ENCODE measurements at regions not wholly inside any gene's neighbourhood (a gene's known extent, or its start where the extent isn't known, plus 50 kb on each side); places are given as distances from the start of the nearest gene placed in this dataset.

GRCh38 chr2:221255862-221256261, 316.2 kb downstream of the EPHA4 start:
- Histone ChIP-seq H4K5ac (ENCODE audit: insufficient read length, low read depth, low read length) (no peak overlapping the region), H2BK20ac (ENCODE audit: low read depth, low read length, poor library complexity, severe bottlenecking) (no peak overlapping the region), H3K18ac (ENCODE audit: insufficient read length, low read depth, low read length) (no peak overlapping the region), H3K9me3 (ENCODE audit: control insufficient read depth, low read depth, low read length) (no peaks in the 10 kb centered on the region), H3K4ac (ENCODE audit: low read depth, low read length) (no peak overlapping the region), H4K91ac (ENCODE audit: insufficient read length, low read depth, low read length) (no peak overlapping the region), H2BK15ac (ENCODE audit: low read depth, low read length) (no peak overlapping the region), H4K20me1 (ENCODE audit: control insufficient read depth, insufficient read depth, insufficient read length) (no peaks in the 10 kb centered on the region), H3K4me1 (ENCODE audit: insufficient read depth, low read length) (no peaks in the 10 kb centered on the region), H2AFZ (ENCODE audit: low read length) (no peak overlapping the region), H3K79me1 (ENCODE audit: insufficient read depth, low read depth, low read length, poor library complexity, severe bottlenecking) (no peaks in the 10 kb centered on the region), H3K23ac (ENCODE audit: insufficient read length, low read depth, low read length) (no peak overlapping the region), H3T11ph (ENCODE audit: low read length) (no peak overlapping the region), H3K23me2 (ENCODE audit: insufficient read length, low read depth, low read length, poor library complexity, severe bottlenecking) (no peaks in the 10 kb centered on the region), H2BK120ac (ENCODE audit: low read depth, low read length, poor library complexity, severe bottlenecking) (no peak overlapping the region), H3K56ac (ENCODE audit: insufficient read length, low read depth, low read length) (no peak overlapping the region), H3K27me3 (ENCODE audit: insufficient read depth, low read length) (no peaks in the 10 kb centered on the region), H3K4me2 (ENCODE audit: insufficient read depth, insufficient read length, low read length) (no peak overlapping the region), H4K8ac (replicated peaks; ENCODE audit: insufficient read length, low read depth, low read length) (no peak overlapping the region), H2AK5ac (ENCODE audit: insufficient read length, low read length) (no peak overlapping the region), H3K79me2 (ENCODE audit: insufficient read depth, low read length) (no peaks in the 10 kb centered on the region), H3K27ac (ENCODE audit: insufficient read length, low read depth, low read length) (no peak overlapping the region), H2BK12ac (ENCODE audit: insufficient read length, low read depth, low read length) (no peak overlapping the region), H3K14ac (ENCODE audit: insufficient read depth, low read length) (no peak overlapping the region), H3K9ac (ENCODE audit: extremely low read depth, insufficient read length, low read length) (no peak overlapping the region), H2BK5ac (ENCODE audit: insufficient read length, low read length) (no peak overlapping the region)
- DNase-seq = peak; percentile 56
- Mint-ChIP-seq H3K4me3 (no peak overlapping the region), H3K27me3 (ENCODE audit: low read depth) (no peaks in the 10 kb centered on the region), H3K9me3 (peaks cover 6% of the 10 kb centered on the region in 2 experiments; a peak in 4 of 5 replicates), H3K36me3 (ENCODE audit: insufficient read depth in 1 of 3, low read depth in 3 of 3) (peaks cover 1 to 5% (median 3%) of the 10 kb centered on the region in 3 experiments; a peak in 4 of 7 replicates), H3K4me1 (peaks cover 19 to 25% of the 10 kb centered on the region in 2 experiments), H3K27ac (peak overlapping the region in 2 of 3 experiments; percentile 6 to 93; a peak in 4 of 7 replicates)
- WGBS (ENCODE audit: extremely low coverage, insufficient read length, low lambda C conversion rate) = no CpG with 5 or more reads among the region's 5 CpGs
- TF ChIP-seq, protein P1, sequence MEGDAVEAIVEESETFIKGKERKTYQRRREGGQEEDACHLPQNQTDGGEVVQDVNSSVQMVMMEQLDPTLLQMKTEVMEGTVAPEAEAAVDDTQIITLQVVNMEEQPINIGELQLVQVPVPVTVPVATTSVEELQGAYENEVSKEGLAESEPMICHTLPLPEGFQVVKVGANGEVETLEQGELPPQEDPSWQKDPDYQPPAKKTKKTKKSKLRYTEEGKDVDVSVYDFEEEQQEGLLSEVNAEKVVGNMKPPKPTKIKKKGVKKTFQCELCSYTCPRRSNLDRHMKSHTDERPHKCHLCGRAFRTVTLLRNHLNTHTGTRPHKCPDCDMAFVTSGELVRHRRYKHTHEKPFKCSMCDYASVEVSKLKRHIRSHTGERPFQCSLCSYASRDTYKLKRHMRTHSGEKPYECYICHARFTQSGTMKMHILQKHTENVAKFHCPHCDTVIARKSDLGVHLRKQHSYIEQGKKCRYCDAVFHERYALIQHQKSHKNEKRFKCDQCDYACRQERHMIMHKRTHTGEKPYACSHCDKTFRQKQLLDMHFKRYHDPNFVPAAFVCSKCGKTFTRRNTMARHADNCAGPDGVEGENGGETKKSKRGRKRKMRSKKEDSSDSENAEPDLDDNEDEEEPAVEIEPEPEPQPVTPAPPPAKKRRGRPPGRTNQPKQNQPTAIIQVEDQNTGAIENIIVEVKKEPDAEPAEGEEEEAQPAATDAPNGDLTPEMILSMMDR (conservative IDR thresholded peaks at IDR 0.05) = no peak
